ENCODE measurements at regions not wholly inside any gene's neighbourhood (a gene's known extent, or its start where the extent isn't known, plus 50 kb on each side); places are given as distances from the start of the nearest gene placed in this dataset.

DNA sequence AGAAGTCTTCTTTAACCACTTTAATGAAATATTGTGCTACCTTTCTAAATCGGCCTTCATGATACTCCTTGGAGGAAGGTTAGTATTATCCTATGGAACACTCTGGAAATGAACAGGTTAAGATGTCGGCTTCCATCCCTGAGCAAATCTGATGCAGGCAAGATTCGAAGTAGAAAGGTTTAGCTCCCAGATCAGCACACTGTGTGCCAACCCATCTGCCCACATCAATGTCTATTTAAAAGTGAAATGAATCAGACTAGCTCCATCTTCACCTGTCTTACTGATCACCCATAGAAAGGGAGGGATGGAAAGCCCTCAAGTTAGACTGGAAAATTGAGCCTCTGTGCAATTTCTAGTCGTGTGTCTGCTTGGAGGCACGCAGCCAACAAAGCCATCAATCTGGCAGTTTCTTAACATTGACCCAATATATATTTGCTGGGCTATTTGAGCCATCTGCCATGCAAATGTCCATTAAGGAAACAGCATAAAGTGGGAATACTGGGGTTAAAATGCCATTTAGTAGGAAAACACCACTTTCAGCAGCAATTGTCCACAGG, 506.1 kb downstream of the RMST start:
- DNase-seq: no peak
- no peaks in the 10 kb centered on the region for H3K36me3 ChIP-seq (replicated peaks; ENCODE audit: insufficient read depth, low read length)
- H3K79me2 ChIP-seq (ENCODE audit: low read length): no peaks in the 10 kb centered on the region
- no peak overlapping the region for H3K4me3 ChIP-seq (ENCODE audit: low read length)
- H3K4me1 ChIP-seq (ENCODE audit: low read length): no peaks in the 10 kb centered on the region
- H3K9me2 ChIP-seq (replicated peaks; ENCODE audit: insufficient read depth, low read length): no peaks in the 10 kb centered on the region
- no peaks in the 10 kb centered on the region for H3K27me3 ChIP-seq (replicated peaks; ENCODE audit: insufficient read depth, low read length)
- no peaks in the 10 kb centered on the region for H3F3A ChIP-seq (ENCODE audit: insufficient read depth, low read length)
- H3K9me3 ChIP-seq (replicated peaks; ENCODE audit: insufficient read depth, low read length): no peaks in the 10 kb centered on the region
- H4K20me1 ChIP-seq (ENCODE audit: insufficient read depth, low read length): no peaks in the 10 kb centered on the region
- no peak overlapping the region for H3K9ac ChIP-seq (ENCODE audit: low read length)
- no peak overlapping the region for H3K4me2 ChIP-seq (ENCODE audit: low read depth, low read length)
- H3K27ac ChIP-seq (ENCODE audit: low read length): no peak overlapping the region
- TF ChIP-seq EZH2 (optimal IDR thresholded peaks at IDR 0.05; ENCODE audit: low read depth, low read length): no peak
- TF ChIP-seq, protein P1, sequence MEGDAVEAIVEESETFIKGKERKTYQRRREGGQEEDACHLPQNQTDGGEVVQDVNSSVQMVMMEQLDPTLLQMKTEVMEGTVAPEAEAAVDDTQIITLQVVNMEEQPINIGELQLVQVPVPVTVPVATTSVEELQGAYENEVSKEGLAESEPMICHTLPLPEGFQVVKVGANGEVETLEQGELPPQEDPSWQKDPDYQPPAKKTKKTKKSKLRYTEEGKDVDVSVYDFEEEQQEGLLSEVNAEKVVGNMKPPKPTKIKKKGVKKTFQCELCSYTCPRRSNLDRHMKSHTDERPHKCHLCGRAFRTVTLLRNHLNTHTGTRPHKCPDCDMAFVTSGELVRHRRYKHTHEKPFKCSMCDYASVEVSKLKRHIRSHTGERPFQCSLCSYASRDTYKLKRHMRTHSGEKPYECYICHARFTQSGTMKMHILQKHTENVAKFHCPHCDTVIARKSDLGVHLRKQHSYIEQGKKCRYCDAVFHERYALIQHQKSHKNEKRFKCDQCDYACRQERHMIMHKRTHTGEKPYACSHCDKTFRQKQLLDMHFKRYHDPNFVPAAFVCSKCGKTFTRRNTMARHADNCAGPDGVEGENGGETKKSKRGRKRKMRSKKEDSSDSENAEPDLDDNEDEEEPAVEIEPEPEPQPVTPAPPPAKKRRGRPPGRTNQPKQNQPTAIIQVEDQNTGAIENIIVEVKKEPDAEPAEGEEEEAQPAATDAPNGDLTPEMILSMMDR (IDR thresholded peaks at IDR 0.05; ENCODE audit: low read length): no peak
- TF ChIP-seq EZH2phosphoT487 (IDR thresholded peaks at IDR 0.05; ENCODE audit: low read length): no peak
- H2AFZ ChIP-seq (ENCODE audit: low read length): no peak overlapping the region

DNA sequence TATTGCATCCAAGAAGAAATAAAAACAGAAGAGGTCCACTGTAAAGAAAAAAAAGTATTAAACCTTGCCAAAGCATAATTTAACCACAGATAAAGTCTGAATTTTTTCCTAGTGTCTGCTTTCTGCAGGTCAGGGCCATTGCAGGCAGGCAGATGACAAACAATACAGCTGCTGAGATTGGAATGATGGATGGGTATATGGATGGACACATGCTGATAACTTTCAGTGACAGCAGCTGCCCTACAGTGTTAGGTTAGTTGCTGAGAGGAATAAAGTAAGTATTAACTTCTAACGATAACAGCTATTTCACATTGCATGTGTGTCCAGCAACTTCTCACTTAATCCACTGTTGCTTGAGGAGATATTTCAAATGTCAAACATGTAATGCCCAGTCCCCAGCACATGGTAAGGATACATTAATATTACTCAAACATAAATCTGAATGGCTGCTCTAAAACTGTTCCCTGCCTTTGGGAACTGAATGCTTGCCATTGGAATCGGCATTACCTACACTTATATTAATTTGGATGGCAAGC, 515.3 kb downstream of the RMST start:
- Histone ChIP-seq H2AFZ (ENCODE audit: low read length) (no peak overlapping the region), H3K27me3 (replicated peaks; ENCODE audit: insufficient read depth, low read length) (no peaks in the 10 kb centered on the region), H3K4me1 (ENCODE audit: low read length) (no peaks in the 10 kb centered on the region), H3F3A (ENCODE audit: insufficient read depth, low read length) (no peaks in the 10 kb centered on the region), H3K36me3 (replicated peaks; ENCODE audit: insufficient read depth, low read length) (no peaks in the 10 kb centered on the region), H3K9ac (ENCODE audit: low read length) (no peak overlapping the region), H4K20me1 (ENCODE audit: insufficient read depth, low read length) (no peaks in the 10 kb centered on the region), H3K9me3 (replicated peaks; ENCODE audit: insufficient read depth, low read length) (no peaks in the 10 kb centered on the region), H3K79me2 (ENCODE audit: low read length) (no peaks in the 10 kb centered on the region), H3K4me3 (ENCODE audit: low read length) (no peak overlapping the region), H3K9me2 (replicated peaks; ENCODE audit: insufficient read depth, low read length) (no peaks in the 10 kb centered on the region), H3K27ac (ENCODE audit: low read length) (no peak overlapping the region), H3K4me2 (ENCODE audit: low read depth, low read length) (no peak overlapping the region)
- TF ChIP-seq, protein P1 (IDR thresholded peaks at IDR 0.05; ENCODE audit: low read length): no peak
- TF ChIP-seq EZH2phosphoT487 (IDR thresholded peaks at IDR 0.05; ENCODE audit: low read length) (no peak), EZH2 (optimal IDR thresholded peaks at IDR 0.05; ENCODE audit: low read depth, low read length) (no peak)
- no peak for DNase-seq

DNA sequence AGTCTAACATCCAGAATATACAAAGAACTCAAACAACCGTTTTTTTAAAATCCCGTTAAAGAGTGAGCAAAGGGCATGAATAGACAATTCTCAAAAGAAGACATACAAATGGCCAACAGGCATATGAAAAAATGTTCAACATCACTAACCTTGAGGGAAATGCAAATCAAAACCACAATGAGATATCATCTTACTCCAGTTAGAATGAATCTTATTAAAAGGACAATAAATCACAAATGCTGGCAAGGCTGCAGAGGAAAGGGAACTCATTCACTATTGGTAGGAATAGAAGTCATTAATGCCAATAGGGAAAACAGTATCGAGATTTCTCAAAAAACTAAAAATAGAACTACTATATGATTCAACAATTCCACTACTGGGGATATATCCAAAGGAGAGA, 520.1 kb downstream of the RMST start:
- no peak overlapping the region for H3K4me2 ChIP-seq (ENCODE audit: low read depth, low read length)
- no peak overlapping the region for H3K27ac ChIP-seq (ENCODE audit: low read length)
- H4K20me1 ChIP-seq (ENCODE audit: insufficient read depth, low read length): no peaks in the 10 kb centered on the region
- no peaks in the 10 kb centered on the region; the same call in 1 of the 2 replicates for H3K9me3 ChIP-seq (replicated peaks; ENCODE audit: insufficient read depth, low read length)
- no peak overlapping the region for H3K4me3 ChIP-seq (ENCODE audit: low read length)
- H3K4me1 ChIP-seq (ENCODE audit: low read length): no peaks in the 10 kb centered on the region
- H3K9me2 ChIP-seq (replicated peaks; ENCODE audit: insufficient read depth, low read length): no peaks in the 10 kb centered on the region
- no peak for DNase-seq
- no peaks in the 10 kb centered on the region for H3K36me3 ChIP-seq (replicated peaks; ENCODE audit: insufficient read depth, low read length)
- H3K9ac ChIP-seq (ENCODE audit: low read length): no peak overlapping the region
- H3K27me3 ChIP-seq (replicated peaks; ENCODE audit: insufficient read depth, low read length): no peaks in the 10 kb centered on the region
- H2AFZ ChIP-seq (ENCODE audit: low read length): no peak overlapping the region
- H3F3A ChIP-seq (ENCODE audit: insufficient read depth, low read length): no peaks in the 10 kb centered on the region
- TF ChIP-seq EZH2 (optimal IDR thresholded peaks at IDR 0.05; ENCODE audit: low read depth, low read length) (no peak), EZH2phosphoT487 (IDR thresholded peaks at IDR 0.05; ENCODE audit: low read length) (no peak)
- TF ChIP-seq, protein P1 (IDR thresholded peaks at IDR 0.05; ENCODE audit: low read length): no peak
- H3K79me2 ChIP-seq (ENCODE audit: low read length): no peaks in the 10 kb centered on the region
